A673 (cell line): ENCODE measurements at regions not wholly inside any gene's neighbourhood (a gene's known extent, or its start where the extent isn't known, plus 50 kb on each side); places are given as distances from the start of the nearest gene placed in this dataset.

Experiments
- BruUV-seq: library from RNA; stranded (reverse); fragments of 400-500 nt; replicated peaks from 2 replicates; lab custom pipeline; 2021; lab: Mats Ljungman, UMichigan
- CTCF ChIA-PET: fragments of 300-600 bp; sonication (Branson Sonifier 250); formaldehyde crosslinking; loops from one replicate; lab custom pipeline; 2022; ENCODE audit warnings: antibody characterized with exemption; lab: Charles Lee
- POLR2A ChIA-PET: fragments of 300-600 bp; sonication (Branson Sonifier 250); formaldehyde crosslinking; loops from one replicate; lab custom pipeline; 2022; ENCODE audit warnings: antibody characterized with exemption; ENCODE audit not compliant: low non-redundant PET; lab: Charles Lee
- DNase-seq: peaks from one replicate; pipeline ENCODE4 v3.0.0-alpha.2; 2015; ENCODE audit warnings: low spot score
- H3K27ac ChIP-seq: fragments of 200-600 bp; sonication (generic); 2 replicates; pipeline ENCODE4 v1.5.1; 2016; ENCODE audit warnings: mixed run types, low read depth, mild to moderate bottlenecking, mixed read lengths, antibody characterized with exemption, low read length; ENCODE audit not compliant: poor library complexity, severe bottlenecking
- H3K27me3 ChIP-seq: fragments of 200-600 bp; sonication (generic); replicated peaks from 2 replicates; pipeline ENCODE4 v1.6.1; 2017; ENCODE audit warnings: mixed run types, low read depth, mild to moderate bottlenecking, mixed read lengths, antibody characterized with exemption, low read length; ENCODE audit not compliant: insufficient read depth, poor library complexity
- H3K36me3 ChIP-seq: fragments of 200-600 bp; sonication (generic); 2 replicates; pipeline ENCODE4 v1.6.1; 2016; ENCODE audit warnings: mixed run types, mild to moderate bottlenecking, mixed read lengths, antibody characterized with exemption, low read length; ENCODE audit not compliant: insufficient read depth, poor library complexity, severe bottlenecking
- H3K4me1 ChIP-seq: fragments of 200-600 bp; sonication (generic); 2 replicates; pipeline ENCODE4 v1.6.1; 2017; ENCODE audit warnings: mixed run types, mild to moderate bottlenecking, mixed read lengths, antibody characterized with exemption, low read length; ENCODE audit not compliant: insufficient read depth, poor library complexity, severe bottlenecking
- H3K4me3 ChIP-seq: fragments of 200-600 bp; sonication (generic); 2 replicates; pipeline ENCODE4 v1.5.1; 2016; ENCODE audit warnings: low read depth, mixed run types, mild to moderate bottlenecking, mixed read lengths, low read length; ENCODE audit not compliant: poor library complexity, severe bottlenecking
- H3K9me3 ChIP-seq: fragments of 200-600 bp; sonication (generic); 2 replicates; pipeline ENCODE4 v1.6.1; 2016; ENCODE audit warnings: mixed run types, low read depth, mild to moderate bottlenecking, mixed read lengths, antibody characterized with exemption, low read length; ENCODE audit not compliant: poor library complexity, severe bottlenecking
- CTCF ChIP-seq: fragments of 300-800, 200-600 bp; sonication (generic); conservative IDR thresholded peaks from 2 replicates; pipeline ENCODE4 v1.5.1; 2017; ENCODE audit warnings: low read depth, mild to moderate bottlenecking, antibody characterized with exemption, low read length, moderate library complexity, mixed read lengths
- EZH2 ChIP-seq: fragments of 200-600 bp; sonication (generic); IDR thresholded peaks from 2 replicates; pipeline ENCODE4 v1.6.1; 2017; ENCODE audit warnings: borderline replicate concordance, low read depth, mild to moderate bottlenecking, mixed read lengths, antibody characterized with exemption, low read length; ENCODE audit not compliant: poor library complexity, severe bottlenecking
- intact Hi-C: fragments of 100-400 bp; cut with micrococcal nuclease; formaldehyde crosslinking; loops from one replicate; pipeline ENCODE4 v1.10.0; 2022; ENCODE audit not compliant: unreplicated experiment

DNA sequence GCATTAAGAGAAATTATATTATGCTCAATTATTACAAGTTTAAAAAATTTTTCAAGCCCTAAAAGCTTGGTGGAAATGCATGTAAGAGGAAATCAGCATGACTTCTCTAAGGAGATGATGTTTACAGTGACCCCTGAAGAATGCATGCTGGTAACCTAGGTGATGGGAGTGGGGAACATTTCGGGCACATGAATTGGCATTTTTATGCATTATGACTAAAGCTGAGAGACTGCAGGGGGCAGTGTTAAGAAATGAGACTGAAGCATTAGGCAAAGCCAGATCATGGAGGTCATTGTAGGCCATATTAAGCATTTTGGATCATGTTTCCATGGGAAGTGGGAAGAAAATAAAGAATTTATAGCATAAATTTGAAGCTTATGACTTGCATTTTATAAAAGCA is 421.3 kb downstream of the FAT4 start:
- H3K9me3 ChIP-seq = no peaks in the 10 kb centered on the region
- ChIA-PET CTCF (no interaction called here), POLR2A (no interaction called here)
- no peaks in the 10 kb centered on the region for H3K36me3 ChIP-seq
- H3K4me3 ChIP-seq = no peak overlapping the region
- no peaks in the 10 kb centered on the region for H3K27me3 ChIP-seq
- TF ChIP-seq EZH2 = no peak
- TF ChIP-seq CTCF = peak; percentile 50
- BruUV-seq = no TSS peak
- peak; percentile 61 for DNase-seq
- H3K4me1 ChIP-seq = peaks cover 7% of the 10 kb centered on the region
- H3K27ac ChIP-seq = no peak overlapping the region
- intact Hi-C loops = no loop called here

- peak; percentile 7 for DNase-seq
- Histone ChIP-seq H3K4me1 (peaks cover 7% of the 10 kb centered on the region), H3K36me3 (no peaks in the 10 kb centered on the region), H3K27me3 (no peaks in the 10 kb centered on the region), H3K27ac (no peak overlapping the region), H3K4me3 (no peak overlapping the region), H3K9me3 (no peaks in the 10 kb centered on the region)
- CTCF ChIA-PET = no interaction called here
- POLR2A ChIA-PET = no interaction called here
- intact Hi-C loops = loop anchor here (5.0 kb wide), 1 partner anchor 427 kb away; the partner anchor contains the start of gene FAT4
- no TSS peak for BruUV-seq
- TF ChIP-seq CTCF (no peak), EZH2 (no peak)
These were observed 425.0 kb downstream of the FAT4 start for GRCh38 chr4:125739760-125740159.

DNA sequence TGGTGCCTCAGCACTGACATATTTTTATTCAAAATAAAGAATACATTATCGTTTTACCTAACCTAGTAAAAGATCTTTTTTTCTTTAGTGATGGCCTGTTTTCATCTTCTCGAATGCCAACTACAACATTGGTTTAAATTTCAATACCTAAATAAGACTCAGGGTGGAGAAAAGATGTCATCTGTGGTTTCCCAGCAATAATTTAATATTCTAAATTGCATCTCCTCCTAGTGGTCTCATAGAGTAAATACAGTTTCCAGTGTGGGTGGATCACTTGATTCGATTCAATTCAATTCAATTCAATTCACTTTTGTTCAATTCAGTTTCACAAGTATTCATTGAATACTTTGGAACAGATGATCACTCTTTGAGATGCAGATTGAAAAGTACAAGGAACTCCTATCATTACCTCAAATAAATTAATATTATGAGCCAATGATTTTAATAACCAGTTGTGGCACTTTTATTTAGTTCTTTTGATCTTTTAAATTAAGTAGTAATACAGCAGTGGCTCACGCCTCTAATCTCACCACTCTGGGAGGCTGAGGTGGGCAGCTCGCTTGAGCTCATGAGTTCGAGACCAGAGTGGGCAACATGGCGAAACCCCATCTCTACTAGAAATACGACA is 427.2 kb downstream of the FAT4 start:
- Histone ChIP-seq H3K4me3 (no peak overlapping the region), H3K36me3 (no peaks in the 10 kb centered on the region), H3K4me1 (no peaks in the 10 kb centered on the region), H3K27me3 (no peaks in the 10 kb centered on the region), H3K9me3 (no peaks in the 10 kb centered on the region), H3K27ac (no peak overlapping the region)
- TF ChIP-seq EZH2 = no peak
- TF ChIP-seq CTCF = peak; percentile 69
- peak; percentile 65 for DNase-seq
- CTCF ChIA-PET = no interaction called here
- BruUV-seq = no TSS peak
- intact Hi-C loops = loop anchor here (5.0 kb wide), 1 partner anchor 430 kb away; the partner anchor contains the start of gene FAT4
- POLR2A ChIA-PET = no interaction called here
